DOHH2 (cell line): ENCODE measurements at regions not wholly inside any gene's neighbourhood (a gene's known extent, or its start where the extent isn't known, plus 50 kb on each side); places are given as distances from the start of the nearest gene placed in this dataset.

Experiments used
- H3F3A ChIP-seq: fragments of 200-600 bp; sonication (generic), shearing (Covaris generic); 2 replicates; pipeline ENCODE4 v1.6.0; 2016; ENCODE audit warnings: antibody characterized with exemption, mild to moderate bottlenecking; ENCODE audit not compliant: control insufficient read depth, insufficient read depth
- H3K27ac ChIP-seq: fragments of 200-600 bp; sonication (generic); 2 replicates; pipeline ENCODE4 v1.5.1; 2014; ENCODE audit warnings: low read depth, mild to moderate bottlenecking, low read length, moderate library complexity
- H3K27me3 ChIP-seq: fragments of 200-600 bp; sonication (generic); 2 replicates; pipeline ENCODE4 v1.6.1; 2014; ENCODE audit warnings: mild to moderate bottlenecking, low read length, mixed read lengths; ENCODE audit not compliant: control insufficient read depth
- H3K36me3 ChIP-seq: fragments of 200-600 bp; sonication (generic); 2 replicates; pipeline ENCODE4 v1.6.1; 2014; ENCODE audit warnings: mild to moderate bottlenecking, low read length, moderate library complexity, mixed read lengths; ENCODE audit not compliant: control insufficient read depth
- H3K4me1 ChIP-seq: fragments of 200-600 bp; sonication (generic); 2 replicates; pipeline ENCODE4 v1.6.1; 2014; ENCODE audit warnings: mild to moderate bottlenecking, low read length, mixed read lengths; ENCODE audit not compliant: control insufficient read depth
- H3K4me2 ChIP-seq: fragments of 200-600 bp; sonication (generic); 2 replicates; pipeline ENCODE4 v1.6.0; 2014; ENCODE audit warnings: mild to moderate bottlenecking, low read length, moderate library complexity
- H3K4me3 ChIP-seq: fragments of 200-600 bp; sonication (generic); 2 replicates; pipeline ENCODE4 v1.5.1; 2014; ENCODE audit warnings: mild to moderate bottlenecking, low read length, mixed read lengths
- H3K79me2 ChIP-seq: fragments of 200-600 bp; sonication (generic); 2 replicates; pipeline ENCODE4 v1.6.1; 2014; ENCODE audit warnings: mild to moderate bottlenecking, low read length, mixed read lengths; ENCODE audit not compliant: control insufficient read depth
- H3K9me2 ChIP-seq: fragments of 200-600 bp; sonication (generic); replicated peaks from 2 replicates; pipeline ENCODE4 v1.6.1; 2014; ENCODE audit warnings: mild to moderate bottlenecking, low read length, mixed read lengths; ENCODE audit not compliant: control insufficient read depth
- H3K9me3 ChIP-seq: fragments of 200-600 bp; sonication (generic); 2 replicates; pipeline ENCODE4 v1.6.1; 2014; ENCODE audit warnings: antibody characterized with exemption, low read length, mixed read lengths; ENCODE audit not compliant: control insufficient read depth, insufficient read depth
- H4K20me1 ChIP-seq: fragments of 200-600 bp; sonication (generic); 2 replicates; pipeline ENCODE4 v1.6.0; 2014; ENCODE audit warnings: low read depth, mild to moderate bottlenecking, antibody characterized with exemption, low read length, moderate library complexity; ENCODE audit not compliant: control insufficient read depth, insufficient read depth
- CTCF ChIP-seq: fragments of 200-600 bp; sonication (generic); IDR thresholded peaks from one replicate; pipeline ENCODE4 v1.5.1; 2014; ENCODE audit warnings: antibody characterized with exemption, mild to moderate bottlenecking, low read depth, low read length; ENCODE audit not compliant: poor library complexity, severe bottlenecking
- EZH2phosphoT487 ChIP-seq: fragments of 200-600 bp; sonication (generic); IDR thresholded peaks from 2 replicates; pipeline ENCODE4 v1.6.1; 2017; ENCODE audit warnings: borderline replicate concordance, mild to moderate bottlenecking, antibody characterized with exemption, low read length, moderate library complexity, mixed read lengths

- H3K4me3 ChIP-seq, result no peak overlapping the region
- TF ChIP-seq EZH2phosphoT487 (no peak), CTCF (no peak)
- H3K9me2 ChIP-seq, result no peaks in the 10 kb centered on the region
- no peaks in the 10 kb centered on the region for H3K9me3 ChIP-seq
- H3K4me2 ChIP-seq, result no peak overlapping the region
- no peaks in the 10 kb centered on the region for H3K36me3 ChIP-seq
- no peaks in the 10 kb centered on the region for H3F3A ChIP-seq
- no peak overlapping the region for H3K27ac ChIP-seq
- H3K27me3 ChIP-seq, result no peaks in the 10 kb centered on the region
- H4K20me1 ChIP-seq, result no peaks in the 10 kb centered on the region
- H3K4me1 ChIP-seq, result no peaks in the 10 kb centered on the region
- H3K79me2 ChIP-seq, result no peaks in the 10 kb centered on the region
These were observed 1704.1 kb upstream of the FLRT2 start for GRCh38 chr14:83825843-83826242.

GRCh38 chr14:83826838-83827237 is 1703.1 kb upstream of the FLRT2 start:
- H3K4me3 ChIP-seq, result no peak overlapping the region
- H3K4me1 ChIP-seq, result no peaks in the 10 kb centered on the region
- no peak overlapping the region for H3K4me2 ChIP-seq

GRCh38 chr14:83827383-83827782 is 1702.6 kb upstream of the FLRT2 start:
- Histone ChIP-seq H3F3A (no peaks in the 10 kb centered on the region), H3K27ac (no peak overlapping the region), H3K9me3 (no peaks in the 10 kb centered on the region), H3K27me3 (no peaks in the 10 kb centered on the region), H3K4me1 (no peaks in the 10 kb centered on the region), H4K20me1 (no peaks in the 10 kb centered on the region), H3K79me2 (no peaks in the 10 kb centered on the region), H3K9me2 (no peaks in the 10 kb centered on the region), H3K4me2 (no peak overlapping the region), H3K4me3 (no peak overlapping the region), H3K36me3 (no peaks in the 10 kb centered on the region)
- TF ChIP-seq EZH2phosphoT487 (no peak), CTCF (no peak)

More at GRCh38 chr14:83826838-83827237, 1703.1 kb upstream of the FLRT2 start:
- Histone ChIP-seq H3K36me3 (no peaks in the 10 kb centered on the region), H3K79me2 (no peaks in the 10 kb centered on the region), H3F3A (no peaks in the 10 kb centered on the region), H3K27ac (no peak overlapping the region), H3K9me2 (no peaks in the 10 kb centered on the region), H3K27me3 (no peaks in the 10 kb centered on the region), H3K9me3 (no peaks in the 10 kb centered on the region), H4K20me1 (no peaks in the 10 kb centered on the region)
- TF ChIP-seq EZH2phosphoT487 (no peak), CTCF (no peak)

GRCh38 chr14:83828406-83828805 is 1701.5 kb upstream of the FLRT2 start:
- Histone ChIP-seq H3K9me3 (no peaks in the 10 kb centered on the region), H3K79me2 (no peaks in the 10 kb centered on the region), H3K4me2 (no peak overlapping the region), H3K9me2 (no peaks in the 10 kb centered on the region), H3K4me1 (no peaks in the 10 kb centered on the region), H3K4me3 (no peak overlapping the region), H3K36me3 (no peaks in the 10 kb centered on the region), H3K27ac (no peak overlapping the region), H4K20me1 (no peaks in the 10 kb centered on the region), H3K27me3 (no peaks in the 10 kb centered on the region), H3F3A (no peaks in the 10 kb centered on the region)
- no peak for TF ChIP-seq CTCF
